GM12892 (cell line): ENCODE measurements at regions not wholly inside any gene's neighbourhood (a gene's known extent, or its start where the extent isn't known, plus 50 kb on each side); places are given as distances from the start of the nearest gene placed in this dataset.

Experiments used
- DNase-seq: peaks from one replicate; pipeline ENCODE4 v3.0.0; 2011; ENCODE audit not compliant: insufficient read length
- FAIRE-seq: peaks from 2 replicates; lab custom pipeline; 2011; peaks lifted over from hg19 to GRCh38; lab: Jason Lieb, UNC
- POLR2A ChIP-seq: IDR thresholded peaks from 2 replicates; pipeline ENCODE4 v1.6.1; 2011; ENCODE audit warnings: low read depth, low read length, control low read depth
- POLR2AphosphoS5 ChIP-seq: IDR thresholded peaks from 2 replicates; pipeline ENCODE4 v1.6.1; 2011; ENCODE audit warnings: low read depth, low read length, control low read depth
- TAF1 ChIP-seq: IDR thresholded peaks from 2 replicates; pipeline ENCODE4 v1.6.1; 2011; ENCODE audit warnings: low read depth, mild to moderate bottlenecking, control low read depth, low read length, borderline replicate concordance

DNA sequence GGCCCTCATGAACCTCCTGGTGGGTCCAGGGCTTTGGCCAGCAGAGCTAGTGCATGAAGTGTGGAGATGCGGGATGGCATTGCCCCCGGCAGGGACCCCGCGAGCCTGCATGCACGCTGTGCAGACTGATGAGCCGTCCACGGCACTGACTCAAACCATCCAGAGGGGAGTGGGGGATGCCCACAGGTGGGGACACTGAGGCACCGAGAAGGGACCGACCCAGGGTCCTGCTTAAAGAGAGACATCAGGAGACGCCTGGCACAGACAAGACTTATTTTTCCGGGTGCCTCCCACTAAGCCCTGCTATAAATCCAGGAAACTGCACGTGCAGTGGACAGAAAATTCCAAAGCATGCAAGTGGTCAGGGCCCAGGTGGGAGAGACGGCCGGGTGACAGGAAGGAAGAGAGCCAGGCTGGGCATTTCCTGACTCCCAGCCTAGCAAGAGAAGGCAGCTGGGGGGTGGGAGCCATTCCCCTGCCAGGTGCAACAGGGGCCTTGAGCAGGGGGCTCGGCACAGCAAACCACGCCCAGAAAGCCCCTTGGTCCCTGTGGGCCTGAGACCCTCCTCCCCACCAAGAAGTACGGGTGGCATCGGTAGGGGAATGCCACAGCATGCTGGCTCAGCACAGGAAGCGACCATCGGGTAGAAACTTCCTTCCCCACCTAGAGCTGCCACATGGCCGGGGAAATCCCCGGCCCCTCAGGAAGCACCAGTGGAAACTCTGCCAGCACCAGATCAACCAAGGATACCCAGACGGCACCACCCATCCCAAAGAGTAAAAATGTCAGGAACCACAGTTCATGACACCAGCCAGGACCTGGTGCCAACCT, 91.5 kb downstream of the FOXL3 start:
- FAIRE-seq (no peak), DNase-seq (no peak)
- no peak for TF ChIP-seq POLR2A
- no peak for TF ChIP-seq TAF1
- no peak for TF ChIP-seq POLR2AphosphoS5

DNA sequence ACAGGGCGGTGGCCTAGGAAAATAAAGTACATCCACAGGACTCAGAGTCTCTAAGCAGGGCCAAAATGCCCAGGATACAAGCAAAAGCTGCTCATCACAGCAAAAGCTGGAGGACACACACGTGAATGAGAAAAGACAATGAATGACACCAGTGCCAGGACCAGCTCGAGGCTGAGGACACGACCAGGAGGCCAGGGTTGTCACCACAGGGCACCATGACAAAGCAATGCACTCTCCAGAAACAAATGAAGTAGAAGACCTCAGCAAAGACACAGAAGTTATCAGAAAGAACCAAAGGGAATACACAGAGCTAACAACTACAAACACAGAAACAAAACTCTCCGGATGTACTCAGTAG, 92.1 kb downstream of the FOXL3 start:
- TF ChIP-seq POLR2AphosphoS5 (no peak), POLR2A (no peak), TAF1 (no peak)
- FAIRE-seq (no peak), DNase-seq (no peak)

DNA sequence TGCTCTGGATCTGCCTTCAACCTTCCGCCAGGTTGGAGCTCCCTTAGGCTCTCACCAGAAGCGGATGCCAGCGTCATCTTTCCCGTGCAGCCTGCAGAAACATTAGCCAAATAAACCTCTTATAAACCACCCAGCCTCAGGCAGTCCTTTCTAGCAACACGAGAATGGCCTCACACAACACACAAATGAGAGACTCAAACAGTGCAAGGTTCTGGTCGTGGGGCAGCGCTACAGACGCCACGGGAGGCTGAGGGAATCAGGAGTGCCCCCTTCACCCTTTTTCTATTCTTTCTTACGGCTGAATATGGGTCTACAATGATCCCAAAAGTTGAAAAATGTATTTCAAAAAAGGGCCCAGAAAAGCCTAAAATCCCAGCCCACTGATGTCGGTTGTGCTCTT, 96.4 kb downstream of the FOXL3 start:
- TF ChIP-seq TAF1, result no peak
- no peak for FAIRE-seq

DNA sequence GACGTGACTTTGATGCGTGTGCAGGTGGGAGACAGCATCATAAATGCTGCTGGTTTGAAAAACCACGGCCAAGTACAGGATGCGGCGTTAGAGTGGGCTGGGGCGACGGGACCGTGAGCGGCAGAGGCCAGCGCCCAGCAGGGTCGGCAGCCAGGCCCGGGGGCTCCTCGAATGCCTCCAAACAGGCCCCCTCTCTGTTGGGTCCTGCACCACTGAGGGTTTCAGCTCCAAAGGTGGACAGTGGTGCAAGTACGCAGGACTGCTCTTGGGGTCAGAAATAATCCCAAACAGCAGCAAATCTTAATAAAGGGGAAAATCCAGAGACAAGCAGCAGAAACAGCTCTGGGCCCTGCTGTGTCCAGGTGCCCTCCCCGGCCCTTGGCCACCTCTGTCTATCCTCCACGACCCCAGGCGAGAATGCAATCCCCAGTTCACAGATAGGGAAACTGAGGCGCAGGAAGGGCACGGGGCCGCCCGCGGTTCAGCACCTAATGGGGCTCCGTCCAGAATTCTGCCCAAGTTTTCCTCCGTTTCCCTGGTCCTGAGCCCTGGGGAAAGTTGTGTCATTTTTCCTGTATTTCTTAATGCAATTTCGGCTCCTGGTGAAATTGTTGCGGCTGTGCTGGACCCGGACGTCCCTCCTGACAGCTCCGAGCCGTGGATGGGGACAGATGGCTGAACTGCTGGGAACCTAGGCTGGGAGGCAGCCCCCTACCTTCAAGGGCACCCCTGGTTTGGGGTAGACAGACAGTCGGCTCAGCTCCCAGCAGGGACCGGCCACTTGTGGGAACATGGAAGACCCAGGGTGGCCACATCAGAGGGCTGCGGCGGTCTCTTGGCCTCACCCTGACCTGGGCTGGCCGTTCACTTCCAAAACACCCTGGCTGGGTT, 97.4 kb downstream of the FOXL3 start:
- no peak for DNase-seq
- TF ChIP-seq TAF1 (no peak), POLR2A (no peak), POLR2AphosphoS5 (no peak)
- no peak for FAIRE-seq

More for the DNA sequence above, 96.4 kb downstream of the FOXL3 start:
- no peak for DNase-seq

DNA sequence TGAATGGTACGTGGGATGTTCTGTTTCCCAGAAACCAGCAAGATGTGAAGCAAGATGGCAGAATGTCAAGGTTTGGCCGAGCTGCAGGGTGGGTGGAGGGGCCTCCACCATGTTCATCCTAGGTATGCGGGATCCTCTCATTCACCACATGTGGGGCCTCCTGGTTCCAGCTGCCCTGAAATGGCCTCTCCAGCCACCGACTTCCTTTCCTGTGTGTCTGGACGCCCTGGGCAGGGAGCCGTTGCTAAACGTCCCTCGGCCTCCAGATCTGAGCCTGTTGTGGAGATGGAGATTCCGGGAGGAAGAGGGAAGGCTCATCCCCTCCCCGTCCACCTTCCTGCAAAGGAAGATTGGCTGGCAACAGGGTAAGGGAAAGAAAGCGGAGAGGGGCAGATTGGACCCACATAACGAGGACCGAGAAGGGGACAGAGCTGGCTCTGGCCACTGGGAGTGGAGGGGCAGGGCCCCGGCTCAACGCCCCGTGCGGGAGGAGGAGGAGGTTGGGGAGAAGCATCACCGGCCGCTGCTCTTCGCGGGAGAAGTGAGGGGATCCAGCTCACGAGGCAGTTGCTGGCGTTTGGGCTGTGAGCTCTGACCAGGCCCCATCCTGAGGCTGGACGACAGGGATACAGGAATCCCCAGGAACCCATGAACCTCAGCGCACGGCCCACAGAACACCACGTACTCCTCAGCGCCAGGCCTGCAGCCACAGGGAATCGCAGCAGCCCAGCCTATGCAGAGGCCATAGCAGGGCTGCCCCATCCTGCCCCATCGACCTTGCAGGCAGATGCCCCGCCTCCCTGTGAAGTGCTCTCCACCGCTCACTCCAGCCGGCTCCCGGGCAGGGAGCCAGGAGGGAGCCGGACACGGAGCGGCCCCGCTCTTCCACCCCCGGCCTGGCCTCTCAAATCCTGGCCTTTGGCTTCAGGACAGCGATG, 98.3 kb downstream of the FOXL3 start:
- FAIRE-seq, result no peak
- DNase-seq, result no peak
- no peak for TF ChIP-seq POLR2A
- TF ChIP-seq POLR2AphosphoS5, result no peak
- TF ChIP-seq TAF1, result no peak

DNA sequence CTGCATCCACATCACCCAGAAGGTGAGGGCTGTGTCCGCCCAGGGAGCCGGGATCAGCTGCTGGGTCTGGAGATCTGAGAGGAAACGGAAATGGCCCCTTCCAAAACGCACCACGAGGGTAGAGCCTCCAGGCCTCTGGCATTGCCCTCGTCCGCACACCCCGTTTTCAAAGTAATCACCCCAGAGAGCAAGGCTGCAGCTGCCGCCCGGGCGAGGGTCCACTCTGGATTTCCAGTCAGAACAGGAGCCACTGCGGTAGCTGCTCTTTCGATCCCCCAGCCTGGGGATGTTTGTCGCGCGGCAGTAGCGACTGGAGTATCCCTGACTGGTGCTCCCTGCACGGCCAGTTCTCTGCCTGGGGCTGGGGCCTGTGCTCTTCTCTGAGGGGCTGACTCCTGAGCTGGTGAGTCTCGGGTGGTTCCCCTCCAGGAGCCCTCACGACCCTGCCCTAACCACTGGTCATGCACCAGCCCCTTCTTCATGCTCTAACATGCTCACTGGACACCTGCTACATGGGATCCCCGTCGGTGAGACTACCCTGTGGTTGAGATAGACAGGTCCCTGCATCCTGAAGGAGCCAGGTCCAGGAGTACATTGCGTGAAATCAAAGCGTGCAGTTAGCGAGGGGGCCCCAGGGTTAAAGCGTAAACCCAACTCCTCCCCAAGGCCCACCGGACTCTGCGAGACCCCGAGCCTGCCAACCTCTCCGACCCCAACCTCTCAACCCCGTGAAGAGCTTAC, 99.2 kb downstream of the FOXL3 start:
- no peak for FAIRE-seq
- no peak for TF ChIP-seq POLR2AphosphoS5
- TF ChIP-seq POLR2A, result no peak
- no peak for TF ChIP-seq TAF1
- DNase-seq, result no peak

DNA sequence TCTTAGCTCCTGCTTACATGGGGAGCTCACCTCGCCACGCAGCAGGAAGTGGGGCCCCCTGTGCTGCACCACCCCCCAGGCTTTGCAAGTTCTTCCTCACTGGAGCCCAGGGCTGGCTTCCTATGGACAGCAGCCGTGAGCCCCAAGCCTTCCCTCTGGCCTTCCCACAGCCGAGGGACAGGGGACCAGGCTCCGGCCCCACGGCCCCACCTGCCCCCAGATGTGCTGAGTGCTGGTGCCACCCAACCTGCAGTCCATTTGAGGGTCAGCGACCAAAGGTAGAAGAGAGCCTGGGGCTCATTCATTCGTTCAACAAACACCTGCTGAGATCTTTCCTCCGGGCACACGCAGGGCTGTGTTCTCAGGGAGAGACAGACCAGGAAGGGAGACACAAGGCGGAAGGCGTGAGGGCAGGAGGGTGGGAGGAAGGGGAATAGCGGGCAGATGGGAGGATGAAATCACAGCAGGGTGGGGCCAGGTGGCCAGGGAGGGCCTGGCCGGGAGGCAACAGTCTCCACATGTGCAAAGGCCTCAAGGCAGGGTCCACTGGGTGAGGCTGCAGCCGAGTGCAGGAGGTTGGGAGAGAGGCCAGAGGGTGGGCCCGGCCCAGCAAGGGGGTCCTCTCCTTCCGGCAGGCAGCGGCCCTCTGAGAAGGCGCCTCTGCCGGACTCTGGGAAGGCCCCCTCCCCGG, 100.1 kb downstream of the FOXL3 start:
- DNase-seq (no peak), FAIRE-seq (no peak)
- TF ChIP-seq POLR2A (no peak), TAF1 (no peak), POLR2AphosphoS5 (no peak)

DNA sequence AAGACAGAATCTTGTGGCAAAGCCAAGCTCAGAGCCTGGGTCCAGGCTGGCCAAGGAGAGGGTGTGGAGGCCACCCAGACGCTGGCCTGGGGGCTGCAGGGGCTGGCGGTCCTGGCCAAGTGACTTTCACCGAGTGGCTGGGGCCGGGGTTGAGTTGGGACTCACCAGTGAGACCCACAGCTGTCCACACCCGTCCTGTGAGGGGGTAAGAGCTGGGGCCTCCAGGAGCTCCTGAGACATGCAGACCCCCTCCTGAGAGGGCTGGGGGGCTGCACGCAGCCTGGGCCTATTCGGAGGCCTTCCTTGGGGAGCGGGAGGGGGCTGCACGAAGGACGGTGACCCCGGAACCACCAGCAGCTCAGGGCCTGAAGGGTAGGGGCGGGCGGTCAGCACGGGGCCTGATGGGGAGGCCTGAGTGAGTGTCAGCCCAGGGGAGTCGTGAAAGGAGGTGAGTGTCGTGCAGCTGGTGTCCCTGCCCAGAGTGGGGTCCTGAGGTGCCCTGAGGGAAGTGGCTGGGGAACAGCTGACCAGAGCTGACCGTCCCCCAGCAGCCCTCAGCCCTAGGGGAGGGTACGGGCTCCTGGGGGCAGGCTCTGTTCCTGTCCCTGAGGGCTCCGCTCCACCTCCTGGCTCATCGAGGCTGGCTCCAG, 100.9 kb downstream of the FOXL3 start:
- no peak for FAIRE-seq

DNA sequence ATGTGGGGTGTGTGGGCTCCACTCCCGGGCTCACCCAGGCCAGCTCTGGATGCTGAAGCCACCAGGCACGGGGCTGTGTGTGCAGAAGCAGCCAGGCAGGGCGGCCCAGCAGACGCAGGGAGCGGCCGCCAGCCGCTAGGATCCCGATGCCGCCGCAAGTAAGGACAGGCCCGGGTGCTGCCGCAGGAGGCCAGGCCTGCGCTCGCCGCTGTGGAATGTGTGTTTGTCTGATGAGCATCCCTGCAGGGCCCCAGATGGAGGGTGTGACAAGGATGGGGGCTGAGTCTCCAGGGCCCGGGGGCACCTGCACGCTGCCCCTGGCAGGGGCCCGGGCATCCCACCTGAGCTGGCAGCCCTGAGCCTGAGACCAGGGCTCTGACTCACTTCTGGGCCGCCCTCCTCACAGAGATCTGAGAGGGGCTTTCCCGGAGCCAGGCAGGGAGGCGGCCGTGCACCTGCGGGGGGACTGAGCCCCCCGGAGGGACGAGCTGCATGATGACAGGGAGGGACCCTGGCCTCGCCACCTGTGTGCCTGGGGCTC, 101.5 kb downstream of the FOXL3 start:
- no peak for FAIRE-seq
- DNase-seq, result no peak
- TF ChIP-seq POLR2AphosphoS5, result no peak
- no peak for TF ChIP-seq TAF1
- no peak for TF ChIP-seq POLR2A

More for the DNA sequence above, 100.9 kb downstream of the FOXL3 start:
- TF ChIP-seq POLR2AphosphoS5 (no peak), TAF1 (no peak)
- no peak for DNase-seq
